ENCODE measurements at regions not wholly inside any gene's neighbourhood (a gene's known extent, or its start where the extent isn't known, plus 50 kb on each side); places are given as distances from the start of the nearest gene placed in this dataset.
"Not testable (repeated sequence)": the region's sequence is repeated elsewhere in the genome, so short reads cannot be mapped to it uniquely, and the experiment has no call there.

GRCh38 chrX:85723025-85723424 lies 324.3 kb downstream of the CHM start:
- TF ChIP-seq CTCF (IDR thresholded peaks at IDR 0.05 in 8 of 11, conservative IDR thresholded peaks at IDR 0.05 in 3 of 11); POLR2A (IDR thresholded peaks at IDR 0.05): not testable (repeated sequence)

Measured in spleen (tissue), 7 donors.